Loucy (cell line): ENCODE measurements at regions not wholly inside any gene's neighbourhood (a gene's known extent, or its start where the extent isn't known, plus 50 kb on each side); places are given as distances from the start of the nearest gene placed in this dataset.

Source experiments
- H2AFZ ChIP-seq: fragments of 200-600 bp; sonication (generic); 2 replicates; pipeline ENCODE4 v1.6.0; 2016; ENCODE audit warnings: antibody characterized with exemption, mild to moderate bottlenecking, low read length, moderate library complexity
- H3F3A ChIP-seq: fragments of 200-600 bp; 2 replicates; pipeline ENCODE4 v1.6.0; 2016; ENCODE audit warnings: antibody characterized with exemption, low read depth, mild to moderate bottlenecking
- H3K27me3 ChIP-seq: fragments of 200-600 bp; sonication (generic); 2 replicates; pipeline ENCODE4 v1.6.1; 2014; ENCODE audit warnings: low read length, mild to moderate bottlenecking; ENCODE audit not compliant: insufficient read depth, poor library complexity, severe bottlenecking
- H3K36me3 ChIP-seq: fragments of 200-600 bp; sonication (generic); 2 replicates; pipeline ENCODE4 v1.6.1; 2016; ENCODE audit warnings: low read length; ENCODE audit not compliant: insufficient read depth
- H3K4me1 ChIP-seq: fragments of 200-600 bp; sonication (generic); 2 replicates; pipeline ENCODE4 v1.5.1; 2014; ENCODE audit warnings: low read length, mild to moderate bottlenecking; ENCODE audit not compliant: insufficient read depth, poor library complexity, severe bottlenecking
- H3K4me2 ChIP-seq: fragments of 200-600 bp; sonication (generic); 2 replicates; pipeline ENCODE4 v1.6.0; 2014; ENCODE audit warnings: antibody characterized with exemption, low read length, low read depth, mild to moderate bottlenecking; ENCODE audit not compliant: poor library complexity, severe bottlenecking
- H3K4me3 ChIP-seq: fragments of 200-600 bp; sonication (generic); 2 replicates; pipeline ENCODE4 v1.5.1; 2014; ENCODE audit warnings: low read length, mild to moderate bottlenecking, mixed read lengths; ENCODE audit not compliant: poor library complexity, severe bottlenecking
- H3K79me2 ChIP-seq: fragments of 200-600 bp; sonication (generic); 2 replicates; pipeline ENCODE4 v1.6.1; 2014; ENCODE audit warnings: low read length; ENCODE audit not compliant: insufficient read depth
- H3K9ac ChIP-seq: fragments of 200-600 bp; sonication (generic); 2 replicates; pipeline ENCODE4 v1.6.0; 2014; ENCODE audit warnings: mild to moderate bottlenecking, low read depth, low read length, moderate library complexity; ENCODE audit not compliant: poor library complexity, severe bottlenecking
- H3K9me2 ChIP-seq: fragments of 200-600 bp; sonication (generic); replicated peaks from 2 replicates; pipeline ENCODE4 v1.6.1; 2016; ENCODE audit warnings: low read depth, low read length, mixed read lengths
- H3K9me3 ChIP-seq: fragments of 200-600 bp; sonication (generic); 2 replicates; pipeline ENCODE4 v1.6.1; 2014; ENCODE audit warnings: mild to moderate bottlenecking, antibody characterized with exemption, low read length, low read depth; ENCODE audit not compliant: insufficient read depth
- H4K20me1 ChIP-seq: fragments of 200-600 bp; sonication (generic); 2 replicates; pipeline ENCODE4 v1.6.0; 2014; ENCODE audit warnings: antibody characterized with exemption, low read length, mild to moderate bottlenecking; ENCODE audit not compliant: insufficient read depth, poor library complexity, severe bottlenecking
- EZH2phosphoT487 ChIP-seq: fragments of 200-600 bp; IDR thresholded peaks from 2 replicates; pipeline ENCODE4 v1.6.1; 2018; ENCODE audit warnings: antibody characterized with exemption, mild to moderate bottlenecking, moderate library complexity, borderline replicate concordance
- TF ChIP-seq, protein P1 (sequence below): fragments of 200-600 bp; sonication (generic); conservative IDR thresholded peaks from 2 replicates; pipeline ENCODE4 v1.5.1; 2014; ENCODE audit warnings: mild to moderate bottlenecking, antibody characterized with exemption, low read length

DNA sequence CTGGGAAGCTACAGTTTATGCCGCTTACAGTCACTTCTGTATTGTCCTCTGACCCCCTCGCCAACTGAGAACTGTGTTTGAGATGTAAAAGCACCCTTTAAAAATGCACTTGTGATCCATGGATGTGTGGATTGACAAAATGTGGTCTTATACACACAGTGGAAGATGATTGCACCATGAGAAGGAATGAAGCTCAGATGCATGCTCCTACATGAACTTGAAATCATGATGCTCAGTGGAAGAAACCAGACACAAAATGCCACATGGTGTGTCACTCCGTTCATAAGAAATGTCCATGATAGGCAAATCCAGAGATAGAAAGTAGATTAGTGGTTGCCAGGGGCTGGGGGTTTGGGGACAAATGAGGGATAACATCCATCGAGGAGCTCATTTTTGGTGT is 58.0 kb downstream of the PITPNM2 start:
- Histone ChIP-seq H3K36me3 (no peaks in the 10 kb centered on the region), H3K4me2 (no peak overlapping the region), H3K9ac (no peak overlapping the region), H4K20me1 (no peaks in the 10 kb centered on the region), H3K4me3 (no peak overlapping the region), H3K4me1 (peaks cover 8% of the 10 kb centered on the region), H3K9me3 (no peaks in the 10 kb centered on the region), H3K27me3 (no peaks in the 10 kb centered on the region), H2AFZ (no peak overlapping the region), H3K79me2 (no peaks in the 10 kb centered on the region), H3F3A (no peaks in the 10 kb centered on the region), H3K9me2 (no peaks in the 10 kb centered on the region)
- TF ChIP-seq, protein P1, sequence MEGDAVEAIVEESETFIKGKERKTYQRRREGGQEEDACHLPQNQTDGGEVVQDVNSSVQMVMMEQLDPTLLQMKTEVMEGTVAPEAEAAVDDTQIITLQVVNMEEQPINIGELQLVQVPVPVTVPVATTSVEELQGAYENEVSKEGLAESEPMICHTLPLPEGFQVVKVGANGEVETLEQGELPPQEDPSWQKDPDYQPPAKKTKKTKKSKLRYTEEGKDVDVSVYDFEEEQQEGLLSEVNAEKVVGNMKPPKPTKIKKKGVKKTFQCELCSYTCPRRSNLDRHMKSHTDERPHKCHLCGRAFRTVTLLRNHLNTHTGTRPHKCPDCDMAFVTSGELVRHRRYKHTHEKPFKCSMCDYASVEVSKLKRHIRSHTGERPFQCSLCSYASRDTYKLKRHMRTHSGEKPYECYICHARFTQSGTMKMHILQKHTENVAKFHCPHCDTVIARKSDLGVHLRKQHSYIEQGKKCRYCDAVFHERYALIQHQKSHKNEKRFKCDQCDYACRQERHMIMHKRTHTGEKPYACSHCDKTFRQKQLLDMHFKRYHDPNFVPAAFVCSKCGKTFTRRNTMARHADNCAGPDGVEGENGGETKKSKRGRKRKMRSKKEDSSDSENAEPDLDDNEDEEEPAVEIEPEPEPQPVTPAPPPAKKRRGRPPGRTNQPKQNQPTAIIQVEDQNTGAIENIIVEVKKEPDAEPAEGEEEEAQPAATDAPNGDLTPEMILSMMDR: no peak
- TF ChIP-seq EZH2phosphoT487: no peak

DNA sequence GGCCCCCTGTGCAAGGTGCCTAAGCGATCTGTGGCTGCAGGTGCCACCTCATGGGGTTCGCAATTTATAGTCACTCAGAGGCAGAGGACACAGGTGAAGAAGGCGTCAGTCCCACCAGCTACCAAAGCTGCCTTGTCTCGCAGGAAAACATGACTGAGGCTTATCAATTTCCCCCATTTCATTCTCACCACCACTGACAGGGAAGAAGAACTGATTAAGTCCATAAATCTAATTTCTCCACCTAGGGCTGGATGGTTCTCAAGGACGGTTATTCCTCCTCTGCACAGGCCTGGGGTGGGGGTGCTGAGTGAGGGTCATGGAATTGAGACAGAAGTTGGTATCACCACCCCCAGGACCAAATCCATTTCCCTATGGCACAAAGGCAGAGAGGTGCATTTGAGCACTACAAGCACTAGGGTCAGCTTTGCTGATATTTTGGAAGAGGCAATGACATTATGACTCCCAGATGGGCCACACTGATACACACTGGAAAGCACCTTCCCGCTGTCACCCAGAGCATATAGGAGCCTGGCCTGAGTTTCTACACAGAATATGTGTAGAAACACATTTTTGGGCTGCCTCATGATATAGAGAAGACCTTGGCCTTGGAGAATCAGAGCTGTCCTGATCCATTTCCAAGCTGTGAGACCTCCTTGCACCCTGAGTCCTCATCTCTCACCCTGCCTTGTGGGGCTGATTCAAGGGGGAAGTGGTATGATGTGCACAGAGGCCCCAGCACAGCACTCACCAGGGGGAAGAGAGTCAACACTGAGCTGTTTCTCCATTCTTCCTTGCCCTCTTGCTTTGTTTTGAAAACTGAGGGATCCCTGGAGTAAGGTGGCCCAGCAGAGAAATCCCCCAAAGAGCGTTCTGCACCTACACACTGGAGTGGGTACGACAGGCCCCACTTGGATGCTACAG is 59.4 kb downstream of the PITPNM2 start:
- H4K20me1 ChIP-seq: no peaks in the 10 kb centered on the region
- H3K27me3 ChIP-seq: no peaks in the 10 kb centered on the region
- no peaks in the 10 kb centered on the region for H3F3A ChIP-seq
- no peak overlapping the region for H2AFZ ChIP-seq
- no peaks in the 10 kb centered on the region for H3K9me3 ChIP-seq
- peaks cover 8% of the 10 kb centered on the region for H3K4me1 ChIP-seq
- H3K4me2 ChIP-seq: no peak overlapping the region
- H3K36me3 ChIP-seq: no peaks in the 10 kb centered on the region
- H3K9ac ChIP-seq: no peak overlapping the region
- H3K4me3 ChIP-seq: no peak overlapping the region
- TF ChIP-seq, protein P1: no peak
- no peak for TF ChIP-seq EZH2phosphoT487
- H3K79me2 ChIP-seq: no peaks in the 10 kb centered on the region
- H3K9me2 ChIP-seq: no peaks in the 10 kb centered on the region

DNA sequence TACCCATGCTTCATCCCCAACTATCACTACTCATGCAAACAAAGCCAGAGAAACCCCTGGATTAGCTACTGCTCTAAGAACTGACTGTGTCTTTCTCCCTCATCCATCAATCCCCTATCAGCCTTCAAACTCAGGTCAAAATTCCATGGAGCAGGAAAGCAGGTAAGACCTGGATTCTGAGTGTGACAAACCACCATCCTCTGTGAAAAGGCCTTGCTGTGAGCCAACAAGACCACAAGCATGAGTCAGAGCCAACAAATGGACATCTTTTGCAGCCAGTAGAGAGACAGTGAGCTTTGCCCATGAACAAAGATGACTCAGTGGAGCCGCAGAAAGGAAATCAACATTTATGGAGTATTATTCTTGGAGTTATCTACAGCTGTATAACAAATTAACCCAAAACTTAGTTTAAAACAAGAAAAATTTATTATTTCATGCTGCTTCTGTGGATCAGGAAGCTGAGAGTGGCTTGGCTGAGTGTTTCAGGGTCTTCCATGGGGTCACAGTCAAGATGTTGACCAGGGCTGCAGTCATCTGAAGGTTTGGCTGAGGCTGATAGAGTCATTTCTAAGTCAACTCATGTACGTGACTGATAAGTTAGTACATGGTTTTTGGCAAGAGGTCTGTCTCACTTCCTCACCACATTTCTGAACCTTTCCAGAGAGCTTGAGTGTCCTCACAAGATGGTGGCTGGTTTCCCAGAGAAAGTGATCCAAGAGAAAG is 61.1 kb downstream of the PITPNM2 start:
- H3K9ac ChIP-seq: no peak overlapping the region
- no peak overlapping the region for H2AFZ ChIP-seq
- H3K9me3 ChIP-seq: no peaks in the 10 kb centered on the region
- H3K4me2 ChIP-seq: no peak overlapping the region
- H3K27me3 ChIP-seq: no peaks in the 10 kb centered on the region
- no peak overlapping the region for H3K4me3 ChIP-seq
- H3F3A ChIP-seq: no peaks in the 10 kb centered on the region
- no peaks in the 10 kb centered on the region for H4K20me1 ChIP-seq
- TF ChIP-seq EZH2phosphoT487: no peak
- TF ChIP-seq, protein P1: no peak
- no peaks in the 10 kb centered on the region for H3K79me2 ChIP-seq
- H3K4me1 ChIP-seq: peaks cover 8% of the 10 kb centered on the region
- no peaks in the 10 kb centered on the region for H3K36me3 ChIP-seq
- no peaks in the 10 kb centered on the region for H3K9me2 ChIP-seq
